Left lung (tissue), 4 donors: ENCODE measurements at regions not wholly inside any gene's neighbourhood (a gene's known extent, or its start where the extent isn't known, plus 50 kb on each side); places are given as distances from the start of the nearest gene placed in this dataset.
"Not testable (repeated sequence)": the region's sequence is repeated elsewhere in the genome, so short reads cannot be mapped to it uniquely, and the experiment has no call there.

Source experiments
- ATAC-seq: fragments of 200-7000 bp; cut with Tn5 transposase; one replicate; pipeline ENCODE4 v1.9.1; 2020; ENCODE audit warnings: moderate library complexity
- DNase-seq, 4 donors: peaks; one replicate each; pipeline ENCODE4 v3.0.0-alpha.2; 2013 to 2020
- H3K27ac ChIP-seq, 2 donors: fragments of 200-600 bp; sonication (generic) in 1 of 2; one replicate each; pipeline versions ENCODE4 v1.5.0 to v1.8.0; 2020 to 2021
- H3K27me3 ChIP-seq, 2 donors: fragments of 200-600 bp; sonication (generic) in 1 of 2; one replicate each; pipeline versions ENCODE4 v1.5.0 to v1.8.0; 2020 to 2021
- H3K36me3 ChIP-seq, 2 donors: fragments of 200-600 bp; sonication (generic) in 1 of 2; one replicate each; pipeline versions ENCODE4 v1.5.0 to v1.8.0; 2020 to 2021
- H3K4me1 ChIP-seq, 2 donors: fragments of 200-600 bp; one replicate each; pipeline ENCODE4 v1.8.0; 2021
- H3K4me3 ChIP-seq, 2 donors: fragments of 200-600 bp; sonication (generic) in 1 of 2; one replicate each; pipeline versions ENCODE4 v1.5.0 to v1.8.0; 2020 to 2021; ENCODE audit warnings: mild to moderate bottlenecking in 1 of 2
- H3K9me3 ChIP-seq, 2 donors: fragments of 200-600 bp; sonication (generic) in 1 of 2; one replicate each; pipeline versions ENCODE4 v1.5.0 to v1.8.0; 2020 to 2021
- CTCF ChIP-seq, 2 donors: fragments of 200-600 bp; sonication (generic) in 1 of 2; IDR thresholded peaks; one replicate each; pipeline versions ENCODE4 v1.5.0 to v1.8.0; 2021; ENCODE audit warnings: antibody characterized with exemption in 2 of 2
- intact Hi-C, 2 donors: fragments of 100-400 bp; cut with DNase I; formaldehyde crosslinking; loops; one replicate each; pipeline versions ENCODE4 v1.11.2 to v1.14.2; 2022
- donor health status: DM: no; HTN: yes; CAD: no.
- donor health status: DM: no; HTN: no; CAD: no.

GRCh38 chr9:115884846-115885245, 268.7 kb upstream of the PAPPA start:
- Histone ChIP-seq H3K36me3 (no peaks in the 10 kb centered on the region), H3K4me1 (no peaks in the 10 kb centered on the region), H3K27ac (no peak overlapping the region), H3K4me3 (no peak overlapping the region), H3K27me3 (no peaks in the 10 kb centered on the region), H3K9me3 (no peaks in the 10 kb centered on the region)
- intact Hi-C loops, result no loop called here
- DNase-seq, result no peak
- TF ChIP-seq CTCF (IDR thresholded peaks at IDR 0.05), result no peak
- no peak for ATAC-seq

GRCh38 chr9:115888131-115888530, 265.5 kb upstream of the PAPPA start:
- no peak for TF ChIP-seq CTCF (IDR thresholded peaks at IDR 0.05)
- Histone ChIP-seq H3K27me3 (no peaks in the 10 kb centered on the region), H3K9me3 (no peaks in the 10 kb centered on the region), H3K4me3 (no peak overlapping the region), H3K27ac (no peak overlapping the region), H3K4me1 (no peaks in the 10 kb centered on the region), H3K36me3 (no peaks in the 10 kb centered on the region)
- DNase-seq, result no peak
- intact Hi-C loops, result no loop called here
- ATAC-seq, result no peak

GRCh38 chr9:115891929-115892328, 261.7 kb upstream of the PAPPA start:
- no peak for TF ChIP-seq CTCF (IDR thresholded peaks at IDR 0.05)
- no peak for ATAC-seq
- Histone ChIP-seq H3K9me3 (no peaks in the 10 kb centered on the region), H3K36me3 (no peaks in the 10 kb centered on the region), H3K27me3 (no peaks in the 10 kb centered on the region), H3K4me1 (no peaks in the 10 kb centered on the region), H3K4me3 (no peak overlapping the region), H3K27ac (no peak overlapping the region)
- no peak for DNase-seq
- intact Hi-C loops, result no loop called here

- H3K27ac ChIP-seq, H3K4me1 ChIP-seq, intact Hi-C loops, ATAC-seq, H3K9me3 ChIP-seq, DNase-seq, H3K36me3 ChIP-seq, H3K27me3 ChIP-seq, H3K4me3 ChIP-seq: not testable (repeated sequence)
Measured at GRCh38 chr9:115898478-115898877, 255.1 kb upstream of the PAPPA start.

- H3K36me3 ChIP-seq, result no peaks in the 10 kb centered on the region
- no peak overlapping the region for H3K4me3 ChIP-seq
- H3K27ac ChIP-seq, result no peak overlapping the region
- H3K4me1 ChIP-seq, result no peaks in the 10 kb centered on the region
- H3K9me3 ChIP-seq, result no peaks in the 10 kb centered on the region
- ATAC-seq, result no peak
- no peak for DNase-seq
- TF ChIP-seq CTCF (IDR thresholded peaks at IDR 0.05), result no peak
- H3K27me3 ChIP-seq, result no peaks in the 10 kb centered on the region
- intact Hi-C loops, result no loop called here
Measured at GRCh38 chr9:115900698-115901097, 252.9 kb upstream of the PAPPA start.

- H3K4me1 ChIP-seq, result no peaks in the 10 kb centered on the region
- no peak for TF ChIP-seq CTCF (IDR thresholded peaks at IDR 0.05)
- no peak overlapping the region for H3K27ac ChIP-seq
- H3K4me3 ChIP-seq, result no peak overlapping the region
- H3K36me3 ChIP-seq, result no peaks in the 10 kb centered on the region
- no peak for ATAC-seq
- no peaks in the 10 kb centered on the region for H3K27me3 ChIP-seq
- no peak for DNase-seq
- no peaks in the 10 kb centered on the region for H3K9me3 ChIP-seq
- intact Hi-C loops, result no loop called here
Measured at GRCh38 chr9:115910959-115911358, 242.6 kb upstream of the PAPPA start.
